NCI-H510A (cell line): ENCODE measurements at regions not wholly inside any gene's neighbourhood (a gene's known extent, or its start where the extent isn't known, plus 50 kb on each side); places are given as distances from the start of the nearest gene placed in this dataset.

ENCODE experiments used
- DNase-seq: peaks from one replicate; lab custom pipeline; 2025; lab: John Stamatoyannopoulos, UW

DNA sequence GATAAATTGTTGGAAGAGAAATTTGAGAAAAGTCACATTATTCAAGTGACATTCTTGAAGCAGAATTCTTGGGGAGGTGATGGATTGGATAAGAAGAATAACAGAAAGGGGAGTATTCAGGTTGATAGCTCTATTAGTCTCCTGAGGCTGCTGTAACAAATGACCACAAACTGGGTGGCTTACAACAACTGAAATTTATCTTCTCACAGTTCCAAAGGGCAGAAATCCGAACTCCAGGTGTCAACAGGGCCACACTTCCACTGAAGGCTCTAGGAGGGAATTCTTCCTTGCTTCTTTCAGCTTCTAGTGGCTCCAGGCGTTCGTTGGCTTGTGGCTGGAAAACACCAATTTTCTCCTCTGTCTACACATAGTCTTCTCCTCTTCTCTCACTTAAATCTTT, 99.8 kb downstream of the TES start:
- no peak for DNase-seq

- no peak for DNase-seq
These were observed 100.9 kb downstream of the TES start for GRCh38 chr7:116311259-116311658.

GRCh38 chr7:116311816-116312471, 101.6 kb downstream of the TES start:
- DNase-seq: no peak

GRCh38 chr7:116315293-116315692, 105.0 kb downstream of the TES start:
- no peak for DNase-seq

DNA sequence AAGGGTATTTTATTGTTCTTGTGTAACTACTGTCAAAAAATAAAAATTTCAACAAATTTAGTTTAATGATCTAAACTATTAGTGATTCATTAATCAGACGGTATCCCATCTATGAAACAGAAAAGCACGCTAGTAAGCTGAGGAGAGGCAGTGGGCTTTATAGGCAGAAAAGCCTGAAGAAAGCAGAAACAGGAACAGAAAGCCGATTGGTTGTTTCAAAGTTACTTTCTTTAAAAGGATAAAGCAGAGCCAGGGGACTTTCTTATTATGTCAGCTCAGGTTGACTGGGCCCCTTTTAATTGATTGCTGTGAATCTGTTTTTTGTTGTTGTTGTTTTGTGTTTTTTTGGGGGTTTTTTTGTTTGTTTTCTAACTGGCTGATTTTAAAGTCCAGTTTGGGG, 105.5 kb downstream of the TES start:
- no peak for DNase-seq

GRCh38 chr7:116316838-116317628, 106.7 kb downstream of the TES start:
- DNase-seq: no peak

- DNase-seq: no peak
These were observed 107.6 kb downstream of the TES start for GRCh38 chr7:116317907-116318306.

GRCh38 chr7:116322541-116322940, 112.2 kb downstream of the TES start:
- no peak for DNase-seq

DNA sequence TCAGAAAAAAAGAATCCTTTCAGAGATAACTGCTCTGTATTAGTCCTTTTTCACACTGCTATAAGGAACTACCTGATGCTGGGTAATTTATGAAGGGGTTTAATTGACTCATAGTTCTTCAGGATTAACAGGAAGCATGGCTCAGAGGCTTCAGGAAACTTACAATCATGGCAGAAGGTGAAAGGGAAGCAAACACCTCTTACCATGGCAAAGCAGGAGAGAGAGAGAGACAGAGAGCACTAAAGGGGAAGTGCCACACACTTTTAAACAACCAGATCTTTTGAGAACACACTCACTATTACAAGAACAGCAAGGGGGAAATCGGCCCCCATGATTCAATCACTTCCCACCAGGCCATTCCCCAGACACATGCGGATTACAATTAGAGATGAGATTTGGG, 114.2 kb downstream of the TES start:
- no peak for DNase-seq

- no peak for DNase-seq
These were observed 115.2 kb downstream of the TES start for GRCh38 chr7:116325517-116325916.

DNA sequence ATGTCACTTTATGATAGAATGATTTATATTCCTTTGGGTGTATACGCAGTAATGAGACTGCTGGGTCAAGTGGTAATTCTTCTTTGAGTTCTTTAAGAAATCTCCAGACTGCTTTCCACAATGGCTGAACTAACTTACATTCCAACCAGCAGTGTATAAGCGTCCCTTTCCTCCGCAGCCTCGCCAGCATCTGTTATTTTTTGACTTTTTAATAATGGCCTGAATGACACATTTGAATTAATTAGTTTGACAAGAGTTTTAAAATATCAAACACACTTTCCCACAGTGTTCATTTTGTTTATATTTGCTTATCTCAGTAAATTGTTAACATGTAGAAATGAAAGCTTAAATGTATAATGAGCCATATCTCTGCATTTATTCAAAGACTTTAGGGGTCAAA, 116.8 kb downstream of the TES start:
- no peak for DNase-seq

- DNase-seq: no peak
These were observed 117.4 kb downstream of the TES start for GRCh38 chr7:116327752-116328151.

DNA sequence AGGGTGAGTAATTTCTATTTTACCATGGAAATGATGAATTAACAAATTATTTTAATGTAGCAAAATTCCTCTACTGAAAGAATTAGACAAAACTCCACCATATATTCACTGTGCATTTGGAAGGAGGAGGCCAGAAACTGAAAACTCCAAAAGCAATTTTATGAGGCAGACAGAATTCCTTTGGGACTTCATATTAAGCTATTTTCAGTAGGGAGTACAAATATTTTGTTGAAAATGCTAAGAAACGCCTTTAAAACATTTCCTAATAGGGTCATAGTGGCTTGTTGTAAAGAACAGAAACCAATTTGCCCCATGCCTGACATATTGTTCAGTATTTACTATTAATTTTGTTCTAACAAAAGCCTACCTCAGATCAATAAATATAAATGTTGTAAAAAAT, 117.8 kb downstream of the TES start:
- DNase-seq: no peak

- DNase-seq: no peak
These were observed 119.6 kb downstream of the TES start for GRCh38 chr7:116329686-116330503.

DNA sequence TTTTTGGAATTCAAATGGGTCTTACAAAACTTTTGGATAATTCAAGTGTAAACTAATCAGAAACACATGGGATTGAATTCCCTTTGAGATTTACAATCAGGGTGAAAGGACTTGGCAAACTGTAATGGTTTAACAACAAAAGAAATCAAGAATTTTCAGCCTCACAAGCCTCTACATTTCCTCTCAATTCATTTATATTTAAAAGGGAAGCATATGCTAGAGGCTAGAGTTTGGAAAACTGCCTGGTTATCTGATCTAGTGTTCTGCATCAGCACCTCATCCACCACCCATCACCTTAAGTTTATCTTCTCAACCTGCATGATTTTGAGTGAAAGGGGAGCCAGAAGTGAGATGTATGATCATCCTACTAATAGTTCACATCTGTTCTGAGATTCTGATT, 120.7 kb downstream of the TES start:
- no peak for DNase-seq

DNA sequence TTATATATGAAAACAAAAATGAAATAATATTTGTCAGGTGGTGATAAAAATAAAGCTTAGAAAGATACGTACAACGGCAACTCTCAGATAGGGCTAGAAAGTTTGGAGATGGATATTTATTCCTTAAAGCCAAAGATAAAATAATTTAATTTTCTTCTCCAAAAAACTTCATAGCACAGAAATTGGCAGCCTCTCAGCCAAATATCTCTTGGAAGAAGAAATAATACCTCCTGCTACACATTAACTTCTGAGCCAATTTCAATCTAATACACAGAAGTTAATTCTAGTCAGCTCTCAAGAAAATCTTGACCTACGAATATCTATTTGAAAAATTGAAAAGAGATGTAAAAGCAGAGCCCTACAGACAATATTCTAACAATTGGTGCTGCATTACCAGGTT, 122.4 kb downstream of the TES start:
- no peak for DNase-seq

- DNase-seq: no peak
These were observed 124.2 kb downstream of the TES start for GRCh38 chr7:116334555-116334954.

GRCh38 chr7:116337018-116337417, 126.7 kb downstream of the TES start:
- DNase-seq: no peak

GRCh38 chr7:116337800-116338199, 127.5 kb downstream of the TES start:
- DNase-seq: no peak

DNA sequence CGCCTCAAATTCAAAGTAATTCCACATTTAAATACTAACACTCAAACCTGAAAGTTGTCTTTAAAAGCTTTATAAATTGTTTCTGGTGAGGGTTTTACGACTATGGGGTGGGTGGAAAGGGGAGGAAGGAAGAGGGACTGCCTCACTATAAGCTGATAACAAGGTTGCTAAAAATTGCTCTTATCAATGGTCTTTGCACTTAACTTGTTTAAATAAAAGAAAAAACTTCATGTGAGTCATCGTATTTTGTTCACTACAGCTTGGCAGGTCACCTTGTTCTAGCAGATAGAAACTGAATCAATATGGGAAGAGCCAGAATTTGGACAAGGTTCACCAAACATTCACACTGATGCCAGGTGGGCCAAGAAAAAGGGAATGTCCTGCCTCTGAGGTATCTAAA, 129.2 kb downstream of the TES start:
- DNase-seq: no peak

GRCh38 chr7:116340201-116340847, 130.0 kb downstream of the TES start:
- no peak for DNase-seq
